ENCODE measurements at regions not wholly inside any gene's neighbourhood (a gene's known extent, or its start where the extent isn't known, plus 50 kb on each side); places are given as distances from the start of the nearest gene placed in this dataset.
"Not testable (repeated sequence)": the region's sequence is repeated elsewhere in the genome, so short reads cannot be mapped to it uniquely, and the experiment has no call there.

- DNase-seq (ENCODE audit: low read depth): no peak
Observed at GRCh38 chr20:6660441-6660840, 107.0 kb upstream of the BMP2 start.

DNA sequence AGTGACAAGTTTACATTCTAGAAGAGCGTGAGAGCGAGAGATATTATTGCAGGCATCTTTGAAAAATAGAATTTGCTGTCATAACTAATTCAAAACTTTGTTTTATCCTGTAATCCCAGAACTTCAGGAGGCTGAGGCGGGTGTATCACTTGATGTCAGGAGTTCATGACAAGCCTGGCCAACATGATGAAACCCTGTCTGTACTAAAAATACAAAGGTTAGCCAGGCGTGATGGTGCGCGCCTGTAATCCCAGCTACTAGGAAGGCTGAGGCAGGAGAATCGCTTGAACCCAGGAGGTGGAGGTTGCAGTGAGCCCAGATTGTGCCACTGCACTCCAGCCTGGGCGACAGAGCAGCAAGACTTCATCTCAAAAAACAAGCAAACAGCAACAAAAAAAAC is 108.6 kb upstream of the BMP2 start:
- not testable (repeated sequence) for DNase-seq (ENCODE audit: low read depth)

DNA sequence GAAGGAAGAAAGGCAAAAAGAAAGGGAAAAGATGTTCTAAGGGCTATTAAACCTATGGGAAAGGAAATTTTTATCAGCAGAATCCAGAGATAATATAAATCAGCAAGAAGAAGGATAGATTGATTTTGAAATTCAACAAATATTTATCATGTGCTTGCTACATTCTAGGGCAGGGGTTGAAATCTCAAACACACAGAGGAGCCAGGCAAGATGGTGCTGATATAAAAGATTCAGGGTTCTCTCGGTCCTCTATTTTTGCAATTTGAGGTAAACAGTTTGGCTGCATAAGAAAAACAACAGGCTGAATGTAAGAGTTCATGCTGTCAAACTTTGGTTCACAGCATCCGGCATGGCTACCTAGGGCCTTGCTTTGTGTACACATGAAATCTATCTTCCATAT is 109.6 kb upstream of the BMP2 start:
- no peak for DNase-seq (ENCODE audit: low read depth)

- no peak for DNase-seq (ENCODE audit: low read depth)
Observed at GRCh38 chr20:6657111-6657510, 110.4 kb upstream of the BMP2 start.

GRCh38 chr20:6654513-6655252 is 112.8 kb upstream of the BMP2 start:
- DNase-seq (ENCODE audit: low read depth): no peak

GRCh38 chr20:6651561-6651960 is 115.9 kb upstream of the BMP2 start:
- DNase-seq (ENCODE audit: low read depth): no peak

DNA sequence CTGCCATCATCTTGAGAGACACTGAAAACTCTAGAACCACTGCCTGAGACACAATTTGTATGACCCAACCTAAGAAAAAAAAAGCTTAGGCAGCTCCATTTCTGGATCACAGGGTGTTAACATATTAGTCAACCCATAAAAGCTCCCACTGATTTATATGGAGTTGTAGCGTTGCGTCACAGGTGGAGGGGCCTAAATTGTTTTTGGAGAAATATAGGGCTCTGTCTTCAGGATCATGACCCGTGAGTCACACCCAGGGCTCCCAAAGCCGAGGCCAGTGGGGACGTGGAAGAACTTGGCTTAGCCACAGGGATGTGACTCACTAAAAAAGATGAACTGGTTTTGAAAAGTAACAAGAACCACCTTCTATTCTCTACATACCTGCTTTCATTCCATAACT is 116.5 kb upstream of the BMP2 start:
- DNase-seq (ENCODE audit: low read depth): peak; percentile 41

DNA sequence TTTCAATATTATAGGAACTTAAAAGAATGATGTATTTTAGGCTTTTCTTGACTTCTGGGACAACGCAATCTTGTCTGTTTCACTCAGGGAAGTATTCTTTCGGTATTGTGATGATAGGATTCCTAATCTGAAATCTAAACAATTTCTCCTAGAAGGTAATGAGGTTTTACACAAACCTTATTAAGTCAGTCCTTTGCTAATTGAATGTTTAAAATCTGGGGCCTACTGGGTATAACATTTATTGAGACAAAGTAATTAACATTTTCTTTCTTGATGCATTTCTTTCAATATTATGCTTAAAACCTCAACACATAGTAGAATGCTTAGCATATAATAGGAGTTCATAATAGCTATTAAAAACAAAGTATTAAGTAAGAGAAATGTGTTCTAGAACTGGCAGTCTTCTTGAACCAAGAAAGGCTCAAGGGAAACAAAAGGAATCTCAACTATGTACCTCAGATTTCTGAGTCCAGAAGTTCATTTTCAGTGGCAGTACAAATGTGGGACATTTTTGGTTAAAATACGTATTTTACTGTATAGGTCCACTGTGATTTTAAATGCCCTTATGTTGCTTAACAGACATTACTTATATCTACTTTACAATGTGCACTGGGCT is 121.4 kb upstream of the BMP2 start:
- no peak for DNase-seq (ENCODE audit: low read depth)

DNA sequence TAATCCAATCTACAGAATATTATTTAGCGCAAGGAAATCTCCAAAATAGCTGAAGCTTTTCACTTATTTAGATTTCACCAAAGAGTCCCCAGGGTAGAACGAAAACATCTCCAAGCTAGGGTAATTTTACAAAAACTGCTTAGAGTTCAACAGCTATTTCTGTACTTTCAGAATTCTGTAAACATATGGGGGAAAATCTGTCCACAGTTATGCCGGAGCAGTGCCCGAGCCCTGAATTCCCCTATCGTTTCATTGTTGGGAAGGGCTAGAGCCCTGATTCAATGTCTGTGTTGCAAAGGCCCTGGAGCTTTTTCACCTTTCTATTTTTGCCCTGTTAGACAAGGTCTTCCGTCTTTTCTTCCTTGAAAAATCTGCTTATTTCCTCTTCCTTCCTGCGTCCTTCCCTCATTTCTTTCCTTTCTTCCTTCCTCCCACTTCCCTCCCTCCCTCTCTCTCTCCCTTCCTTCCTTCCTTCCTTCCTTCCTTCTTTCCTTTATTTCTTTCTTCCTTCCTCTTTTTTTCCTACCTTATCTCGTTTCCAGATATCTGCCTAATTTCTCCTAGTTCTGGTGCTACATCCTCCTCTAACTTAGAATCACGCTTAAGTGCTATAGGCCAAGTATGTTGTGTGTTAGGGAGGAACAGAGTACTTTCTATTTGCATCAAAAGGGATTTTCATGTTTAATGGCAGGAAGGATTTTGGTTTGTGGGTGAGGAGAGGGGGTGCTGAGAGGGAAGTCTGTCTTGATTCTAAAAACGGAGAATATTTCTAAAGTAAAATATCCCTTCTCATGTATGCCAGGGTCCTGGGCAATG is 122.5 kb upstream of the BMP2 start:
- no peak for DNase-seq (ENCODE audit: low read depth)

GRCh38 chr20:6641012-6641411 is 126.5 kb upstream of the BMP2 start:
- no peak for DNase-seq (ENCODE audit: low read depth)

- DNase-seq (ENCODE audit: low read depth): no peak
Observed at GRCh38 chr20:6637160-6637579, 130.3 kb upstream of the BMP2 start.

- peak; percentile 47 for DNase-seq (ENCODE audit: low read depth)
Observed at GRCh38 chr20:6636209-6637159, 131.0 kb upstream of the BMP2 start.

- no peak for DNase-seq (ENCODE audit: low read depth)
Observed at GRCh38 chr20:6635034-6635736, 132.3 kb upstream of the BMP2 start.

DNA sequence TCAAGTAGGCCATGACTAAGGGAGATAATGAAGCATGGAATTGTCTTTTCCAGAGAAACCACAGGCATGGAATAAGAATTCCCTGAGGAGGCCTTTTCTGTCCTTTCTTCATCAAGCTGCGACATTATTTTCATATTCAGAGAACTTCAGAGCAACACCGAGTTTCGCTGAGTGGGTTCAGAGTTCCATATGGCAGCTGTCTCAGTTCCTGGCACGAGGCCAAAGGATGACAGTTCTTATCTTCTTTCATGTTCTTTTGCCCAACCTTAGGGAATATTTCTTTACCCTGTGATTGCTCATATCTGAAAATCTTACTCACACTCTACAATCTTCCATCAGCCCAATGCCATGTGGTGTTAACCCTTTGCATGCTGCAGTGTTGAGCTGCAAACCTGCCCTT is 135.3 kb upstream of the BMP2 start:
- no peak for DNase-seq (ENCODE audit: low read depth)

DNA sequence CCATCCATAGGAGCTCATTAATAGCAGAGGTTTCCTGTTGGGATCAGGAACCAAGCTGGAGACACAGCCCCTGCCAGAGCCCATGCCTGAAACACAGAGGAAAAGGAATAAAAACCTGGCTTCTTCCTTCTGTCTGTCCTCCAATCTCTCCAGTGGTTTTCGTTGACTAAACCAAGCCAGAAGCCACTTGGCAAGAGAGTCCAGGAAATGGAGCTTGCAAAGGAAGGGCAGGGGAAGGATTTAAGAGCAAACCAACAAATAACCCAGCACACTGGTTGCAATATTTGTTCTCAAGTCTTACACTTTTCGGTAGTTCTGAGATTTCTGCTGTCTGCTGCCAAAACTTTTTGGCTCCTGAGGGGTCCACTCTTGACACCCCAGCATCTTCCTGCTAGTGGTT is 137.0 kb upstream of the BMP2 start:
- DNase-seq (ENCODE audit: low read depth): no peak

- DNase-seq (ENCODE audit: low read depth): no peak
Observed at GRCh38 chr20:6629564-6629963, 137.9 kb upstream of the BMP2 start.

DNA sequence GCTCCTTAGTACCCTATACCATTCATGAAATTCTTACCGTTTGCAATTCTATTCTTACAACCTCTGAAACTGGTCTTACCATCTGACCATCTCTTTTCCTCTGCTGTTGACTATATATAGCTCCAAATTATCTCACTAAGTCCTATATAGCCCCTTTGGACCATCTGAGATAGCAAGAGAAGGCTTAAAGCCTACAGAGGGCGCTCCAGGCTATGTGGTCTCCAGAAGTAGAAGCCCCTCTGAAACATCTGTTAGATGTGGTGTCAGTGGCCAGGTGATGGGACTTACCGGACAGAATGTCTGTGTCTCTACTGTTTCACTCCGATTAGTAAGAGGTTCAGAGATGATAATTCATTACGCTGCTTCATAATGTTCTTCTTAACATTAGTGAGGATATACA is 140.7 kb upstream of the BMP2 start:
- DNase-seq (ENCODE audit: low read depth): no peak

- DNase-seq (ENCODE audit: low read depth): no peak
Observed at GRCh38 chr20:6623989-6624388, 143.5 kb upstream of the BMP2 start.

GRCh38 chr20:6622041-6622440 is 145.4 kb upstream of the BMP2 start:
- no peak for DNase-seq (ENCODE audit: low read depth)

- DNase-seq (ENCODE audit: low read depth): no peak
Observed at GRCh38 chr20:6618051-6618450, 149.4 kb upstream of the BMP2 start.

DNA sequence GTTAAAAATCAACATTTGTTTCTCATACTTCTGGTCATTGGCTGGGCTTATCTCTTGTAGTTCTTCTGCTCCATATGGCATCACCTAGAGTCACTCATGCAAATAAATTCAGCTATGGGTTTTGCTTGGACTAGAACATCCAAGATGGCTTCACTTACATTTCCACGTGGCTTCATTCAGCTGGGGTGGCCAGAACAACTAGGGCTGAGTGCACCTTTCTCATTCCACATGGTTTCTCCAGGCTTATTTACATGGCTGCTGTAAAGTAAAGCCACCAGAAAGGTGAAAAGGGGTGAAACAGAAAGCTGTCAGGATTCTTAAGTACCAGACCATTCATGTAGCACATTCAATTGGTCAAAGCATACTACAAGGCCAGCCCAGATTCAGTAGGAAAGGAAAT is 151.1 kb upstream of the BMP2 start:
- no peak for DNase-seq (ENCODE audit: low read depth)
